Stimulated activated naive CD4-positive, alpha-beta T cell treated with Interleukin-2 at 50 U/mL for 16 hours (primary cell): ENCODE measurements at regions not wholly inside any gene's neighbourhood (a gene's known extent, or its start where the extent isn't known, plus 50 kb on each side); places are given as distances from the start of the nearest gene placed in this dataset.

Source experiments
- DNase-seq: peaks from one replicate; lab custom pipeline; 2025; lab: John Stamatoyannopoulos, UW

DNA sequence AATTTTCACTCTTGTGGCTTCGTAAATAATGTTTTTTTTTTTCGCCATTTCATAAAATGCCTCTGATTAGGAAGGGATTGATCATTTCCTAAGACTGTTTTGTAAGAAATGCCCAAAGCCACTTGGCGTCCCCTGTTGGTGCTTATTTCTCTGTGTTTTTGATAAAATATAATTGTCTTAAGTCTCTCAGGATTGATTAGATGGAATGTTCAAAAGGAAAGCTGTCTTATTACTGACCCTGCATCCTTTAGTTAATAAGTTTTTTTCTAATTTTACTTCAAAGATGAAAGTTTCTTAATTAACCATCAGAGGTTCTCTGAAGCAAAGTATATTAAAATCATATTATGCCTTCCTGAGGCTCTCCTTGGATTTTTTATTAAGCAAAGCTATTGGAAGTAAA, 624.3 kb upstream of the TENM4 start:
- no peak for DNase-seq

DNA sequence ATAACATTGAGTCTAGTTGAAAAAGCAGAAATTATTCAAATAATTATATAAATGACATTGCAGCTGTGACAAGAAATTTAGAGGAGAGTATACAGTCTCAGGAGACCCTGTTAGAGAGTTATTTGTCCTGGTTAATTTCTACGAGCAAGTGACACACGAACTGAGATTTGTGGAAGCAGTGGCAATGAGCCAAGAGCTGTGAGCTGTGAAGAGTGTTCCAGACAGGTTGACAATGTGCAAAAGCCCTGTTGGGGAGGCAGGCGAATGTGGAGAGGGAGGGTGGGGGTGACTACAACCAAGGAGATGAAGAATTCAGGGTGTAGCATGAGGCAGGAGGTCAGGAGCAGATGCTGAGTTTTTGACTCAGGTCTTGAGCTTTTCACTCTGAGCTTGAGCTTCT, 620.2 kb upstream of the TENM4 start:
- no peak for DNase-seq

DNA sequence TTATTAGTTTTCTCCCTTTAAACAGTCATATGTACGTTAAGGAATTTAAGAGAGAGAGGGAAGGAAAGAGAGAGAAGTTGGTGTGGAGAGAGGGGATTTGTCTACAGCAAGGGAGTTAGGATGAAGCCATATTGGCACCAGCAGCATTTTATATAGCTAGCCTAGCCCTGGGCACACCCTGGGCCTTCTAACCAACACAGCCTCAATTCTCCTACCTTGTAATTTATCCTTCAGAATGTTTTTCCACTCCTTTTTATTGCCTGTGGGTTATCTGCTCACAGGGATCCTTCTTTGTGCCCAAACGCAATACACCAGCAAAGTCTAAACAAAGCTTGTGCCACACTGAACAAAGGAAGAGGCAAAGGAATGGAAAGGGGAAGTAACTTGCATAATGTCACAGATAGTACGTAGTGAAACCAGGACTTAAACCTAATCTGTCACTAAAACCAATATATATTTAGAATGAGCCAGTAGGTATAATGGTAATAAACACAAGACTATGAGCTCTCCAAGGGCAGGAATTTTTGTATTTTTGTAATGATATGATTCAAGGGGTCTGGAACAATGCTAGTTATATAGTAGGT, 613.8 kb upstream of the TENM4 start:
- DNase-seq, result no peak

DNA sequence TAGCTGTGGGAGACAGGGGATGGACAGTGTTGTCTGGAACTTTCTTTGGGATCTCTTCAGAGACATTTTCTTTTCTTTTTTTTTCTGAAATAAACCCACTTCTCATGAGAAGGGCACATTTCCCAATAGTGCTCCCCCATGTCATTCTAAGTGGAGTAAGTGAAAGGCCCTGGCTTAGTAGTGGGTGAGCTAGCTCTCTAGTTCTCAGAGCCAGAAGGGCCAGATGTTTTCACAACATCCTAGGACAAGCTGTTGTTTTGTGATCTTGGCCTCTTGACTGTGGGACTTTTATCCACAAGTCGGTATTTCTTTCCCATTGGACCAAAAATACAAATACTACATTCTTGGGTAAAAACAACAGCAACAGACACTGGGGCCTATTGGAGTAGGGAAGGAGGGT, 607.7 kb upstream of the TENM4 start:
- no peak for DNase-seq

DNA sequence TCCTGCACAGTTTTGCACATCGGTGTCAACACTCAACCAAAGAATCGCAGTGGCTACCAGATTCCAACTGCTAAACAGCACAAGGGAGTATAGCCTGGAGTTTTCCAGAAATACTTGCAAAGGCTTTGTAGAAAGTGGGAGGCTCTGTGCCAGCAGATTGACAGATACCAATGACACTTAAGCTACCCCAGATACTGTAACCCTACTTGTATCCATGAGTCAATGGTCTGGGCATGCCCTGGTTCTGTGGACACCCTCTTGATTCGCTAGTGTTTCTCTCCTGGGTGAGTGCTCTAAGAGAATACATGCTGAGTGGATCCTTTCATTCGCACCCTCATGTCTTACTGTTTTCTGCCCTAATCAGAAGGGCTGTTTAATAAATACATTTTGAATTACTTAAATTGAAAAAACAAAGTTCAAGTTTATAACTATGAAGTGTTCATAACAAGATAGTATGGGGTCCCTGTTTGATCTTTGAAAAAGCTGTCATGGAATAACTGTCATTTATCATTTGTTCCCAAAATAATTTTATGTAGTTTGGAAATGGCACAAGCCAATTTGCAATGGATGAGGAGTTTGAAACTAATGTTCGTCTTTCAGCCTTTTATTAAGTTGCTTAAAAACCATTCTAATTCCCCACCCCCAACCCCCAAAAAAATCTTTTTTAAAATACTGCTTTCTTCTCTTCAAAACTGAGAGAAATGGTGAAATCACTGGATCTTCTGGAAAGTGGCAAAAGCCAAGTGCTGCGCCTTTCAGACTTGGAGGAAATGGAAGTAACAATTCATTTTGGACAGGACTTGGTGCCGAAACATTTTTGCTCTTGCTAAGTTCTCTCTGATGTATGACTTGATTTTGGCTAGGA, 600.5 kb upstream of the TENM4 start:
- DNase-seq, result no peak

DNA sequence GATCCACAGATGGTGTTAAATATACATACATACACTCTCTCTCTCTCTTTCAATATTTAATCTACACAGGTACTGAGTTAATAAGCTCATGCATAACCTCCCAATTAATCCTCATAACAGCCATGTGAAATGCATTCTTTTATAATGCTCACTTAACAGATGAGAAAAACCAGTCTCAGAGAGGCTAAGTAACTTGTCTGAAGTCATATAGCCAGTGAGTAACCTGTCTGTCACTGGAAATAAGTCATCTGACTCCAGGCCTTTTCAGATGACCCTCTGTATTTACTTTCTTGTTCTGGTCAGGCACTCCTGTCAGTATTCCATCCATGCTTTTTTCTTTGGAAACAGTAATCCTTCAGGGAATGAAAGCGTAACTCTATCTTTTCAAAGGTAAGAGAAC, 594.0 kb upstream of the TENM4 start:
- no peak for DNase-seq

DNA sequence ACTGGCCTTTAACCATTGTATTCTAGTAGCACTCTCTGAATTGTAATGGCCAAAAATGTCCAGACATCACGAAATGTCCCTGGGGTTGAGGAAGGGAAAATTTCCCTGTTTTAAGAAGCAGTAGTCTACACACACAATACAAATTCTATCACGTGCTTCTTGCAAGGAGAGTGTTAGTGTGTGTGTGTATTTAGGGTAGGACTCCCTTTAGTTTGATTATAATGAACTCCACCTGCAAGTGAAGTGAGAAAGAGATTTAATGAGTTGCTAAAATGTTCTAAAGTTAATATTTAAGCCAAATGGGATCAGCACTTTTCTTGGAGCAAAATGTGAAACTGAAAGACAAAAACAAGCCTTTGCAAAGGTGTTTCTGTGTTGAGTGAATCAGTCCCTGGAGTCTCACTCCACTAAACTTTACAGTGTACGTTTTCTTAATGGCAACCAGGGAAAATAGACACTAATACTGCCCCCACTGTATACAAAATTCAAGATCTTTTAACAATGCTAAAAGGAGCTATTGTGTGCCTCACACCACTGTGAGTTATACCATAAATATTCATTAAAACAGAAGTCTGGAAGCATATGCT, 590.3 kb upstream of the TENM4 start:
- no peak for DNase-seq

DNA sequence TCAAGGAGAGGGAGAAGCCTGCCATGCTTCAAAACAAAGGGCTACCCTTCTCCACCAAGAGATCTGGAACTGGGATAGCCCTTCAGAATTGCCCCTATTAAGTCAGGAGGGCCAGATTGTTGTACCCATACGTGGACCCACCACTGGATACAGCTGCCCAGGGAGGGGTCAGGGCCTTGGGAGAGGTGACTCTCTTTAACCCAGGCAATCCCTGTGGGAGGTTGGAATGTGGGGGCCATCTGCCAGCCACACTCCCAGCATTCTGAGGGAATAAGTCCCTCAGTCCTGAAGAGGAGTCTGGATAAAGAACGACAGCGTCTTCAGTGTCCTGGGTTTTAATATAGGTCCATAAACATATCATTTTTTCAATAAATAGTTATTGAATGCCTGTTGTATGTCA, 588.2 kb upstream of the TENM4 start:
- DNase-seq, result no peak

DNA sequence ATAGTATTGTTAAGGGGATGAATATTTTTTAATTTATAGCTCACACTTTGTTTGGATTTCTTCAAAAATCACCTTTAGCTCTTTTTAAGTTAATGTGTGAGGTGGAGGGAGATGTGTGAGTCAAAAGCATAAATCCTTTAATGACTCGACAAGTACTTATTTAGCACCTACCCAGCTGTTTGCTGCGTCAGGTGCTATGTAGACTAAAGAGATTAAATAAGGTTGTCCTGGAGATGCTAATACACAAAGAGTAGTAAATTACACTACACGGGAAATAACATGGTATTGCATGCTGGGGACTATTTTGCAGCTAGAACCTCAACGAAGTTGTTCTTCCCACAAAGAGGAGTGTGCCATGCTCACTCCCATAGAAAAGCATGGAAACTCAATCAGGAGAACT, 583.3 kb upstream of the TENM4 start:
- no peak for DNase-seq

DNA sequence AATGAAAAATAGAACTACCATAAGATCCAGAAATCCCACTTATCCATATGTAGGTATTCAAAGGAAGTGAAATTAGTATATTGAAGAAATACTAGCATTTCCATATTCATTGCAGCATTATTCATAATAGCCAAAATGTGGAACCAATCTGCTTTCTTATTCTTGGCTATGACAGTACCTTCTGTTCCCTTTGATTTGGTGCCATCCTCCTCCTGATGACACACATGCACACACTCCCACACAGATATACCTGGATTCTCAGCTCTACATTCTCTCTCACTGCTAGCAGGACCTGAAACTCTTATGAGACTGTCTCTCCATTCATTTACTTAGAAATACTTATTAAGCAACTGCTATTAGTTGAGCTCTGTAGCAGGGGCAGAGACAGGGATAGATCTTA, 582.6 kb upstream of the TENM4 start:
- no peak for DNase-seq

DNA sequence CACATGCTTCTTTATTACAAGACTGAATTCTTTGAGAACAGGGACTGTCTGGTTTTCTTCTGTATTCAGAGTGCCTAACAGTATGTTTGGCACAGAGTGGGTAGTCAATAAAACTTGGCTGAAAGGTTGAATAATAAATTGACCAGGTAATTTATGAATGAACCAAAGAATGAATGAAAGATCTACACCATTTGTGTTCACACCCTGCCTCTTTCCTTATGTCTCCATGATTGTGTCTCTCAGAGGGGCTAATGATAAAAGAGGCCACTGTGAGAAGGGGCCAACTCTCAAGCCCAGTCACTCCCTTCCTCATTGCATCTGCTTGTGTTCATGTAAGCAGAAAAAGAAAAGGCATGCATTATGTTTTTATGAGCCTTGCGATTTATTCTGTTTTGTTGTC, 569.7 kb upstream of the TENM4 start:
- no peak for DNase-seq

DNA sequence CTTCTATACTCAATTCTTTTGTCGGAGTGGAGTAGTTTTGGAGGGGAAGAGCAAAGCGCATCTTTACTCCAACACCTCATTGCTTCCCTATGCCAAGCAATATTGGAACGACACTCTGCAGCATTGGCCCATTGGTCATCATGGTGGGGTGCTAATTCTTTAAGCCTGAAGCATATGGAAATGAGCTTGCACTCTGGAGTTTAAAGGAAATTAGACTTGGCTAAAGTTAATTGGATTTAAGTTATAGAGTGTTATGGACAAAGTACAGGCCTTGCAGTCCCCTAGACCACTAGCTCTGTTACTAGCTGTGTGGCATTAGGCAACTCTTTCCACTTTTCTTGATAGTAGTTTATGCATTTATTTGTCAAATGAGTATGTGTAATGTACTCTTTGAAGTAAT, 568.3 kb upstream of the TENM4 start:
- DNase-seq, result no peak

DNA sequence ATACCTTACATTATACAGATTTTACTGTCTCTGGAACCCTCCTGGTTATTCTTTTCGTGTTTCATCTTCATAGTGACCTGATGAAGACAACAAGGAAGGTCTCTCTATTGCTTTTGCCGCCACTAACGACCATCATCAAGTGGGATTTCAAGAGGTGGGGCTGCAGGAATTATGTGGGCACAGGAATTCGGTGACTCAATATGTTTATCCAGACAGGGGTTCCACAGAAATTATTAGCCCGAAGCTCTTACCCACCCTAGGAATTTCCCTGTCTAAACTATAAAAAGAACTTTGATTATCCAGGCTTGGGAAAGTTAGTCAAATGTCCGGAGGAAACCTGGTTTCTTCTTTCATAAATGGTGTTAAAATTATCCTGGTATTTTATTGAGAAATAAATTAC, 566.8 kb upstream of the TENM4 start:
- no peak for DNase-seq

DNA sequence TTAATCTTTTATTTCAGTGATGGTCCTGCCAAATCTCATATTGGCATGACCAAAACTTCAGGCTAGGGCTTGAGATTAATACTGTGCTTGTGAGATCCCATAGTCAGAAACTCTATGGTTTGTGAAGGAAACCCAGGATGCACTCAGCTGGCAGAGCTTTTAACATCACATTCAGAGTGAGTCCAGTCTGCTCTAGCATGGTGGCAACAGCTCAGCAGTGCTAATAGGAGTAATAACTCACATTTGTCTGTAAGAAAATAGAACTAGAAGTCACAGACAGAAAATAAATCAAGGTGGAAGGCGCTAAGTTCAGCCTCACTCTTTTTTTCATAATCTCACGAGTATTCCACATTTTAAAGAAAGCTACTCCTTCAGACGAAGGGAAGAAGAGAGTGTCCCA, 549.3 kb upstream of the TENM4 start:
- no peak for DNase-seq

DNA sequence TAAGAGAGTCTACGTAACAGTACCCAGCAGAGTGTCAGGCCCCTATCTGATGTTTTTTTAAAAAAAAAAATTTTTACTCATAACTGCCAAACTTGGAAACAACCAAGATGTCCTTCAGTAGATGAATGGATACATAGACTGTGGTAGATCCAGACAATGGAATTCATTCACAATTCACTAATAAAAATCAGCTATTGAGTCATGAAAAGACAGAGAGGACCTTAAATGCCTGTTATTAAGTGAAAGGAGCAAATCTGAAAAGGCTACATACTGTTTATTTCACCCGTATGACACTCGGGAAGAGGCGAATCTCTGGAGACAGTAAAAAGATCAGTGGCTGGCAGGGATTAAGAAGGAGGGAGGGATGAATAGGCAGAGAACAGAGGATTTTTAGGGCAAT, 541.4 kb upstream of the TENM4 start:
- no peak for DNase-seq

DNA sequence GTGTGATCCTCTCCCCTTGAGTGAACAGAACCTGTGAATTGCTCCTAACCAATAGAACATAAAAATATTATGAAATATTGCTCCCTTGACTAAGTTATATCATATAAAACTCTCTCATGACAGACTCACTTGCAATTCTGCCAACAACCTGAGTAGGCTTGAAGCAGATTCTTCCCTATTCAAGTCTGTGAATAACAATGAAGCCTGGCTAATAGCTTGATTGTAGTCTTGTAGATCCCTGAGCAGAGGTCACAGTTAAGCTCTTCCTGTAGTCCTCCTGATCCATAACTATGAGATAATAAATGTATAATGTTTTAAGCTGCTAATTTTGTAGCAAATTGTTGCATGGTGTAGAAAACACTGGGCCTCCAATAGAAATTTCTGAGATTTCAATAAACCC, 540.1 kb upstream of the TENM4 start:
- no peak for DNase-seq

DNA sequence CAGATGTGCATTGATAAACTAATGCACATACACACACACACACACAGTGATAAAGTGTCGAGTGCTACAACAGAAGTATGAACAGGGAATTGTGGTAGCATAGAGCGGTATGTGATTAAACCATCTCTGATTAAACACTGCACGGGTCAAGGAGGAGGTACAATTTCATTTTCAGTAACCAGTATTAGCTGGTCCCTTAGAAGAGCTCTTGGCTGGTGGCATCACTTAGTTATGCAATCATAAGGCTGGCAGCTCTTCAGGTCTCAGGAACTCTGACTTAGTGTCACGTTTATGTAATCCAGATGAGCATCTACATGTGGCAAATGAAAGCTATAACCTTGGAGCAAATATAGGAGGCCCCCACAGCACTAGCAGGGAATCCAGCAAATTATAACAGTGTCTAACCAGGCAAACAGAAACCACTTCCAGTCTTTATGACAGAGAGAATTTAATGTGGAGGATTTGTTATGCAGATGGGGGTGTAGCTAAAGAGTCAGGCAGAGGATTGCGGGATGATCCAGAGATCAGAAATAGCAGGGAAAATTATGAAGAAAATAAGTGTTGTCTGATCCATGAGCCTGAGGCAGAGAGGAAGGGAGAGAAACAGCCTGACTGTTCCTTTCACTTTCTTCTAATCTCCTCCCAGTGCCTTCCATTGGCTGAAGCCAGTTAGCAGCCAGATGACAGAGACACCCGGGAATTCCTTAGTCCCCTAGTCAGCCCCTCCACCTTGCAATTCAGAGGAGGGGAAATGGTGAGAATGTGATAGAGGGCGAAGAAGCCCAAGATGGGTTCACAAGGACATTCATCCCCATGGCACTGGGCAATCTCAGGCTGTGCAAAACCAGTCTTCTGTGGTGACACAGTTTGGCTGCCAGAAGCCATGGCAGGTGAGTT, 533.1 kb upstream of the TENM4 start:
- DNase-seq, result no peak

DNA sequence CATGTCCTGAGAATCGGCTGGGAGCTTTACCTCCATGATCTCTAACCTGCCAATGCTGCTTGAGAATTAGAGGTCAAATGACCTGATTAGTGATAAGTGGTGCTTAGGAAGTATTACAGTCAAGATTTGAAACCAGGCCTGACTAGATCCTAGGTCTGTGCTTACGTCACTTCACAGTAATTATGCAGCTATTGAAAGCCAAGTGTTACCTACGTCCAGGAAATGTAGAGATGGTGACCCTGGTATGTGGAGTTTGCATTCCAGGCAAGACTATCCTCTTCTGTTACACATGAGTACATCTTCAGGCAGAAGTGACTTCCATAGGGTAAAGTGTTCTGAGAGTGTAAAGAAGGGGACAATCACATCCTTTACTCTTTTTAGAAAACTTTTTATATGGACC, 530.4 kb upstream of the TENM4 start:
- DNase-seq, result no peak

DNA sequence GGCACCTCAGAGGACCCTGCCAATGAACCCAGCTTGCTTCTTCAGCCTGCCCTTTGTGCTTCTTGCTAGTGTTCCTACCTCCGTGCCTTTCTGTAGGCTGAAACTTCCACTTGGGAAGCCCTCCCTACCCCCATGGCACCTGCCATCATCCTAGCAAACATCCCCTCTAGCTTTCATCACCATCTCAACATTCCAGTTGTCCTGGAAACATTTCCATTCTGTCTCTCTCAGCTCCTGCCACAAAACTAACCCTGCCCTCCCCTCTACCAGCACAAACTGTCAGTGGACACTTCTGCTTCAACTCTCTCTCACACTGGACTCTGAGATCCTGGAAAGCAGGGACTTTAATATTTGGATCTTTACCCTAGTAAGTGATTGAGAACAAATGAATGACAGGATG, 525.8 kb upstream of the TENM4 start:
- DNase-seq, result no peak

DNA sequence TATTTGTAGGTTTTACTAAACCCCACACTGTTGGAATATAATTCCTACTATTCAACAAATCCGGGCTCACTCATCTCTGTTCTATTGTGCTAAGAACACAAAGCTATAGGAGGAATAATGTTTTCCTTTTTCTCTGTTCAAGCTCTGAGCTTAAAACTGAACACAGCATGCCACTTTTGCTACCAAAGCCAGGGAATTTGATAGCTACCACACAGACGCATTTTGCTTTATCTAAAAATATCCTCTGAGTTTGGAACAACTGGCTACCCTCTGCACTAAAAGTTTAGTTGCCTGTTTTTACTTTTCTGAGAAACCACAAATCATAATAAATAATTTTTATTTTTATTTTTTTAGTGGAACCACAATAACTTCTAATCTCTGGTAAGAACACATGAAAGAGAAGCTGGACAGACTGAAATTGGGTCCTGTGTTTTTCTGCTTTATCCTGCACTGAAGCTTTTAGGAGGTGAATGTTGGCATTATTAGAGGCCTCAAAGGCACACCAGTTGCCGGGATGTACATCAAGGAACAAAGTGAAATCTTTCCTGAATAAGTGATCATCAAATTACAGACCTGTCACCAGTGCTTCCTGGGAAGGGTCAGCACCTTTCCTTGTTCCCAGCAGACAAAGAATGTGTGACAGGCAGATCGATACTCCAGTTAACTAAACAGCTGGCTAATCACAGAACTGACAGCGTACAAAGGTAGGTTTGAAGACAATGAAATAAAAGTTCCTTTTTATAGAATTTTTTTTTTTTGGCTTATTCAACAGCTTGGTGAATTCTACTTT, 523.2 kb upstream of the TENM4 start:
- DNase-seq, result no peak

DNA sequence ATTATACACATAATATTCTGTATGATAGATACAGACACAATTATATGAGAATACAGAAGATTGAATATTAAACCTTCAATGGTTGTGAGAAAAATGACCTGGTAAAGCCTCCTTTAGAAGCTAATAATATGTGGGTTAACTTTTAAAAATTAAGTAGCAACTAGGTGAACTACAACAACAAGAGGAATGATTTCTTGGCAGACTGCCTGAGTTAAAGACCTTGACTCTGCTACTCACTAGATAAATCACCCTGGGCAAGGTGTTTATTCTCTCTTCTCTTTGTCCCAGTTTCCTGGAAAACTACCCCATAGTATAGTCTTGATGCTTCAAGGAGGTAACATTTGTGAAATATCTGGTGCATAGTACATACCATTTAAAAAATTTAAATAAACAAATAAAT, 519.6 kb upstream of the TENM4 start:
- DNase-seq, result no peak

DNA sequence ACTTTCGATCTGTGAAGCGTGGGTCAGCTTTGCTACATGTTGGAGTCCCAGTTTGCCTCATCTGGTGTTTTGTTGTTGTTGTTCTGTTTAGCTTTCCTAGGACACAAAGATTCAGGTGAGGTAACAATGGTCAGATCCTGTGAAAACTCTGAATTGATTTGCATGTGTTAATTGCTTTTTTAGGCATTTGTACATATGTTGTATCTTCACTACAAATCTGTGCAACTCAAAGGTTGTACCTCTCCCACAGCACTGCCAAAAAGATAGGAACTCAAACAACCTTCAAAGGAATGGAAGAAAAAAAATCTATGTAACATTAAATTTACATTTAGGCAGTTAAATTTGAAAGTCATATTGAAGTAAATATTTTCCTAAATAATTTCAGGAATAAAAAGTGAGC, 518.5 kb upstream of the TENM4 start:
- no peak for DNase-seq
